Bone marrow (tissue), 2 donors: ENCODE measurements at regions not wholly inside any gene's neighbourhood (a gene's known extent, or its start where the extent isn't known, plus 50 kb on each side); places are given as distances from the start of the nearest gene placed in this dataset.
"Not testable (repeated sequence)": the region's sequence is repeated elsewhere in the genome, so short reads cannot be mapped to it uniquely, and the experiment has no call there.

Source experiments
- DNase-seq, 2 donors: peaks; one replicate each; lab custom pipeline; 2025; lab: John Stamatoyannopoulos, UW

GRCh38 chr18:71370671-71371445, 1082.0 kb downstream of the SOCS6 start:
- no peak for DNase-seq

- DNase-seq: no peak
Observed at GRCh38 chr18:71370095-71370494, 1081.2 kb downstream of the SOCS6 start.

- DNase-seq: no peak
Observed at GRCh38 chr18:71362140-71362539, 1073.3 kb downstream of the SOCS6 start.

GRCh38 chr18:71355599-71355998, 1066.8 kb downstream of the SOCS6 start:
- DNase-seq: not testable (repeated sequence)

- DNase-seq: no peak
Observed at GRCh38 chr18:71352618-71353017, 1063.8 kb downstream of the SOCS6 start.

- no peak for DNase-seq
Observed at GRCh38 chr18:71336576-71337210, 1047.8 kb downstream of the SOCS6 start.

GRCh38 chr18:71329563-71329962, 1040.7 kb downstream of the SOCS6 start:
- DNase-seq: no peak

GRCh38 chr18:71329114-71329513, 1040.3 kb downstream of the SOCS6 start:
- no peak for DNase-seq

- no peak for DNase-seq
Observed at GRCh38 chr18:71327850-71328249, 1039.0 kb downstream of the SOCS6 start.

- no peak for DNase-seq
Observed at GRCh38 chr18:71327441-71327840, 1038.6 kb downstream of the SOCS6 start.

GRCh38 chr18:71326826-71327225, 1038.0 kb downstream of the SOCS6 start:
- no peak for DNase-seq

- no peak for DNase-seq
Observed at GRCh38 chr18:71324356-71324755, 1035.5 kb downstream of the SOCS6 start.

GRCh38 chr18:71322201-71322600, 1033.4 kb downstream of the SOCS6 start:
- no peak for DNase-seq

GRCh38 chr18:71321319-71321718, 1032.5 kb downstream of the SOCS6 start:
- no peak for DNase-seq

GRCh38 chr18:71304856-71305255, 1016.0 kb downstream of the SOCS6 start:
- no peak for DNase-seq

GRCh38 chr18:71303743-71304142, 1014.9 kb downstream of the SOCS6 start:
- DNase-seq: not testable (repeated sequence)

- no peak for DNase-seq
Observed at GRCh38 chr18:71301596-71301995, 1012.8 kb downstream of the SOCS6 start.

- DNase-seq: not testable (repeated sequence)
Observed at GRCh38 chr18:71294201-71294600, 1005.4 kb downstream of the SOCS6 start.

GRCh38 chr18:71293322-71293721, 1004.5 kb downstream of the SOCS6 start:
- DNase-seq: no peak

- no peak for DNase-seq
Observed at GRCh38 chr18:71287268-71287667, 998.4 kb downstream of the SOCS6 start.

- no peak for DNase-seq
Observed at GRCh38 chr18:71252351-71252865, 963.6 kb downstream of the SOCS6 start.

GRCh38 chr18:71250191-71250590, 961.3 kb downstream of the SOCS6 start:
- DNase-seq: no peak

GRCh38 chr18:71249791-71250190, 960.9 kb downstream of the SOCS6 start:
- no peak for DNase-seq
